ENCODE measurements at regions not wholly inside any gene's neighbourhood (a gene's known extent, or its start where the extent isn't known, plus 50 kb on each side); places are given as distances from the start of the nearest gene placed in this dataset.
"Not testable (repeated sequence)": the region's sequence is repeated elsewhere in the genome, so short reads cannot be mapped to it uniquely, and the experiment has no call there.

DNA sequence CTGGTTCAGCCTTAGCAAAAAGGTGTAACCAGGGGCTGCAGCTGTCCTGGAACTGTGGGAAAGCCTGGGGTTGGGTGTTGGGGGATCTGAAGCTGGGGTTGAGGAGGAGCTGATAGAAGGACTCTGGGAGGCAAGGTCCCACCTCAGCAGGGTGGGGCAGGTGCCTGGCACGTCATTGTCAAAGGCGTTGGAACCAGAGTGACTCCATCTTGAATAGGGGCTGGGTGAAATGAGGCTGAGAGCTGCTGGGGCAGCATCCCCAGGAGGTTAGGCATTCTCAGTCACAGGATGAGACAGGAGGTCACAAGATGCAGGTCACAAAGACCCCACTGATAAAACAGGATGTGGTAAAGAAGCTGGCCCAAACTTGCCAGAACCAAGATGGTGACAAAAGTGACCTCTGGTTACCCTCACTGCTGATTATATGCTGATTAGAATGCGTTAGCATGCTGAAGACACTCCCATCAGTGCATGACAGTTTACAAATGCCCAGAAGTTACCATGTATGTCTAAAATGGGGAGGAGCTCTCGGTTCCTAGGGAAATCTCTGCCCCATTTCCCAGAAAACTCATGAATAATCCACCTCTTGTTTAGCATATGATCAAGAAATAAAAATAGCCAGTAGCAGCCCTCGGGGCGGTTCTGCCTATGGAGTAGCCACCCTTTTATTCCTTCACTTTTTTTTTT is 85.4 kb downstream of the IER5 start:
- DNase-seq: no peak

GRCh38 chr1:181174861-181175260 is 86.4 kb downstream of the IER5 start:
- DNase-seq: no peak

DNA sequence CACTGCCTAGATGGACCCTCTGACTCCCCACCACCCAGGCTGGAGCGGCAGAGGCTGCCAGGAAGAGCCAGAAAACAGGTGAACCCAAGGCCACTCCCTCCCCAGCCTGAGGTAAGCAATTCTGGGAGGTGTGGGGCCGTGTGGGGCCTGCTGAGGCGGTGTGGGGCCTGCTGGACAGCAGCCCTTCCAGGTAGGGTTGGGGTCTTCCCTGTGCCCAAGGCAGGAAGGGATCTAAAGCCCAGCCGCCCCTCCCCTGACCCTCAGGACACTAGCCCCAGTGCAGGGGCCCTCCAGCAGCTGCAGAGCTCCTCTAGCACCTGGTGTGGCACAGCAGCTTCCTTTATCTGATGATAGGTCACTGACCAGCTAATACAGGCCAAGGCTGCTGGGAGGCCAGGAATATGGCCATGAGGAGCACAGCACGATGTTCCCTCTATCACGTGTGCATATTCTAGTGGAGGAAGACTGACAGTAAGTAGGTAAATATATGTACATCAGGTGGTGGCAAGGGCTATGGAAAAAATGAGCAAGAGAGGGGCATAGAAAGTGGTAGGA is 86.9 kb downstream of the IER5 start:
- no peak for DNase-seq

DNA sequence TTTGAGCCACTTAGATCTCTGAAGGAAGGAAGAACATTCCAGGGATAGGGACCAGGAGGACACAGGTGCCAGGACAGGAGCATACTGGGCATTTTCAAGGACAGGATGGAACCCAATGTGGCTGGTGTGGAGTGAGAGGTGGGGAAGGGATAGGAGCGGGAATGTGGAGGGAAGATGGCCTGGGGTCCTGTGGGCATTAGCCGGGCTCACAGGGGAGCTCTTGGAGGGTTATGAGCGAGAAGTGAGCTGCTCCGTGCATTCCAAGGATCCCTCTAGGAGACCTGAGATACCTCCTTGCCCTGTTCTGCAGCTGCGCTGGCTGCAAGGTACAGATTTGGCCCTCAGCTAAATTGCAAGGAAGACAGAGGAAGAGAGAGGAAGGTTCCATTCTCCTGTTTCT is 87.5 kb downstream of the IER5 start:
- no peak for DNase-seq

DNA sequence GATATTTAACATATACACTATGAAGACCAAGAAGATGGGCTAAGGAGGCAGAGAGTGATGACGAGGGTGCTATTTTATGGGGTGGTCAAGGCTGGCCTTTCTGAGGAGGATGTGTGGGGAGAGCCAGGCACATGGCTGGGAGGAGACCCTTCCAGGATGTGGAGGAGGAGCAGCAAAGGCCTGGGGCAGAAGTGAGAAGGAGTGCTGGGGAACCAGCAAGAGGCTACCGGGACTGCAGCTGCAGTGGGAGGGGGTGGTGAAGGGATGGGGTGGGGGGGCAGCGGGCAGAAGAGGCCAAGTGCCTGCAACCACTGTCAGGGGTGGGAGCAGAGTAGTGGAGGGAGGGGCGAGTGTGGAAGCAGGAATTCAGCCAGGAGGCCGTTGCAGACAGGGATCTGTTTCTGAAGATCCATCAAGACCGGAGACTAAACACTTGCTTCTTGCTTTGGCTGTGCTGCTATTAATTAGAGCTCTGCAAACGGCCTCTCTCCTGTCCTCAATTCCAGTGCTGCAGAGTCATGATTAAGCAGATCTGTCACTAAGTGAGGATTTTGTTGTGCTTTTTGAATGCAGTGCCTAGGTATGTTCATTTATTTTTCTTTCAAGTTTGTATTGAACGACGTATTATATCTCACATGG is 89.9 kb downstream of the IER5 start:
- DNase-seq: no peak

DNA sequence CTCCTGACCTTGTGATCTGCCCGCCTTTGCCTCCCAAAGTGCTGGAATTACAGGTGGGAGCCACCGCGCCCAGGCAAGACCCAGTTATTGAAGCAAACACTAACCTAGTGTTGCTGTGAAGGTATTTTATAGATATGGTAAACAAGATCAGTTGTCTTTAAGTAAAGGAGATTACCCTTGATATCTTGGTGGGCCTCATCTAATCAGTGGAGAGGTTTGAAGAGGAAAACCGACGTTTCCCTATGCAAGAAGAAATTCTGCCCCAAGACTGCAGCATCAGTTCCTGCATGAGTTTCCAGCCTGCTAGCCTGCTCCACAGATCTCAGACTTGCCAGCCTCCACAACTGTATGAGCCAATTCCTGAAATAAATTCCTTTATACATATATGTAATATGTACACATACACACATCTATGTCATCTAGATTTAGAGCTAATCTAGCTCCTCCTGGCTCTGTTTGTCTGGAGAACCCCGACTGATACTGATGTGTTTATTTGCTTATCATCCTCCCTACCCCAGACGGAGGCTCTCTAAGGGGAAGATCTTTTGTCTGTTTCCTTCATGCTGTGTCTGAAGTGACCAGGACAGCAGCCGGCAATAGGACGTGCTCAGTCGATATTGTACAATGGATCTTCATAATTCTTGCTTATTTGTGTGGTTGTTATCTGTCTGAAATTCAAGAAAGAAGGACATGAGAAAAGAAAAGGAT is 90.9 kb downstream of the IER5 start:
- no peak for DNase-seq

DNA sequence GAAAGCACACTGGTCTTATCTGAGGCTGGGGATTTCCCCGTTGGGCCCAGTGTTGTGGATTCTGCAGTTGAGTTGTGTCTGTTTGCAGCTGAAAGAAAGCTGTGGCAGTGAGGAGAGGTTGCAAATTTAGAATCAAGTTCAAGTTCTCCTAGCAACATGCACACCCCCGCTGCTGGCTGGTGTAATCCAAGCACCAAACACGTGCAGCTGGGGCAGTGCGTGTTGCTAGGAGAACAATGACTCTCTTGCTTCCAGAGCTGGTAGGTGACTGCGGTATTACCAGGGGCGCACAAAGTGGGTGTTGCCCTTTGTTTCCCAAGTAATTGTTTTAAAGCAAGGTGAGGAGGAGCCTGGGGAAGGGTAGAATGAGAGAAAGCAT is 91.5 kb downstream of the IER5 start:
- DNase-seq: peak; percentile 26 to 63

- DNase-seq: peak in 1 of 2 experiments; percentile 43
These were observed 92.0 kb downstream of the IER5 start for GRCh38 chr1:181180407-181181031.

GRCh38 chr1:181181792-181182585 is 93.5 kb downstream of the IER5 start:
- no peak for DNase-seq

DNA sequence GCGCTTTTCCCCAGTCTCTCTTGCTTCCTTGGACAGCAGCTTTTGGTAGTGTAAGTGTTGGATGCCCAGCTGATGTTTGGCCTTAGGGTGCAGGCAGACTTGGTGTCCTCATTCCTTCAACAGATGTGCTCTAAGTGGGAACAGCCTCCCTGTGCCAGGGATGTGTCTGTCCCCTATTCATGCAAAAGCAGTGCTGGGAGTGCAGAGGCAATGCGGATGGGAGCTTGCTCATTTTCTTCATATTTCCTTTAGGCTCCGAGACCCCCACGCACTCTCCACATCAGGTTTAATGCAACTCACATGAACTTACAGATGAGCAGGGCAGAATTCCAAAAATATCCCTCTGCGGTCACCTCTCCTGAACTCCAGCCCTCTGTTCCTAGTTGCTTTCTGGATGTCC is 96.1 kb downstream of the IER5 start:
- DNase-seq: no peak

- no peak for DNase-seq
These were observed 97.0 kb downstream of the IER5 start for GRCh38 chr1:181185461-181185860.

DNA sequence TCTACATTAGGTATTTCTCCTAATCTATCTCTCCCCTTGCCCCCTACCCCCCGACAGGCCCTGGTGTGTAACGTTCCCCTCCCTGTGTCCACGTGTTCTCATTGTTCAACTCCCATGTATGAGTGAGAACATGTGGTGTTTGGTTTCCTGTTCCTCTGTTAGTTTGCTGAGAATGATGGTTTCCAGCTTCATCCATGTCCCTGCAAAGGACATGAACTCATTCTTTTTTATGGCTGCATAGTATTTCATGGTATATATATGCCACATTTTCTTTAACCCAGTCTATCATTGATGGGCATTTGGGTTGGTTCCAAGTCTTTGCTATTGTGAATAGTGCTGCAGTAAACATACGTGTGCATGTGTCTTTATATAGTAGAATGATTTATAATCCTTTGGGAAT is 97.6 kb downstream of the IER5 start:
- DNase-seq: not testable (repeated sequence)

DNA sequence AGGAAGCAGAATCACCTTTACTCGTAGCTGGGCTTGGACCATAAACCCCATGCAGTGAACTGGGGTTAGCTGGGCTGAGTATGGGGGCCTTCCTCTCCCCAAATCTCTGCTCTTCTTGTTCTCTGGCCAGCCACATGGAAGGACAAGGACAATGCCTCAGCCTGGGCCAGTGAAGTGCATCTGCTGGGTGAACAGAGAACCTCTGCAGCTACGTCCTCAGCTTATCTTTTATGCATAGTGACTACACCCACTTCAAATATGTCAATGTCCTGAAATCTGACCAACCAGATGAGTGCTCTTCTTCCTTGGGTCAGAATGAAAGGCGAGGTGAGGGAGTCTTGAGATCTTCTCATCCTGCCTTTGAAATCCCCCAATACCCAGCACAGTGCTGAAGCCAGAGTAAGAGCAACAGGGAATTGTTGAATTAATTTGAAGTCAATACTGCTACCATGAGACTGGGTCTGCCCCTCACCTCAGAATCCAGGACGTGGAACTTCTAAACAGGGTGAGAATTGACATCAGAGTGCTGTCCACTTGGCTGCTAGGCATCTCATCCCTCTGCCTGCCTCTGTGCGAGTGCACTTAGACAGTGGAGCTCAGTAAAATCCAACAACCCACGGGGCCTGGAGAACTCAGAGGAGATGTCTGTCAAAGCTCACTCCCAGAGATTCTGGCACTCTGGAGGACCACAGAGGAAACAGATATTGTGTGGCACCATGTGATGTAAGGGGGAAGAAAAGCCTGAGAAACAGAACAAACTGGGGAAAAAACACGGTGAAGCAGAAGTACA is 99.0 kb downstream of the IER5 start:
- no peak for DNase-seq

GRCh38 chr1:181189245-181189644 is 100.7 kb downstream of the IER5 start:
- peak in 1 of 2 experiments; percentile 32 for DNase-seq

DNA sequence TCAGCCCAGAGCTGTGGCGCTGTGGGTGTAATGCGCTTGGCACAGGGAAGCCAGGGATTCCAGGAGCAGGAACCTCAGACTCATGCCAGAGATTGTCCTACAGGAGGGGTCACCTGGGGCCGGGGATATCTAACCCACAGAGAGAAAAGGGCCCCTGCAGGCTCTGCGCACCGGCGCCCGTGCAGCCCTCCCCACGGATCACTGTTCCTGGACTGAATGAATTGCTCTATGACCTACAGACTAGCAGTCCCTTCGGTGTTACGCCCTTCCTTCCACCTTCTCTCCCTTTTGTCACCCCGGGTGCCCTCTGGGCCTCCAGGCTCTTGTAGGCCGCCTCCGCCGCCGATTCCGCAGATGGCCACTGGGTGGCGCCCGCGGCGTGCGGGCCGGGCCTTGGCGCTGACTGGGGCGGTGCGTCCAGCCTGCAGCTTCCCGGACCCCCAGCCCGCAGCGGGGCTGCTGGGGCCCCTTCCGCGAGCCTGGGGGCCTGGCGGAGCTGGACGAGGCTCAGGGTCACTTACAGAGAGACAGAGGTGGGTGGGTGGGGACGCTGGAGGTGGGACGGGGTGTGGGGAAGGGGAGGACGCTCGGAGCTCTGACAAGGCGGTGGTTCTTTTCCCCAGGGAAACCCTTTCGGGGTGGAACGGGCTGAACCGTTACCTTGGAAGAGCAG is 101.3 kb downstream of the IER5 start:
- peak; percentile 44 to 74 for DNase-seq

- DNase-seq: no peak
These were observed 102.0 kb downstream of the IER5 start for GRCh38 chr1:181190364-181191035.

DNA sequence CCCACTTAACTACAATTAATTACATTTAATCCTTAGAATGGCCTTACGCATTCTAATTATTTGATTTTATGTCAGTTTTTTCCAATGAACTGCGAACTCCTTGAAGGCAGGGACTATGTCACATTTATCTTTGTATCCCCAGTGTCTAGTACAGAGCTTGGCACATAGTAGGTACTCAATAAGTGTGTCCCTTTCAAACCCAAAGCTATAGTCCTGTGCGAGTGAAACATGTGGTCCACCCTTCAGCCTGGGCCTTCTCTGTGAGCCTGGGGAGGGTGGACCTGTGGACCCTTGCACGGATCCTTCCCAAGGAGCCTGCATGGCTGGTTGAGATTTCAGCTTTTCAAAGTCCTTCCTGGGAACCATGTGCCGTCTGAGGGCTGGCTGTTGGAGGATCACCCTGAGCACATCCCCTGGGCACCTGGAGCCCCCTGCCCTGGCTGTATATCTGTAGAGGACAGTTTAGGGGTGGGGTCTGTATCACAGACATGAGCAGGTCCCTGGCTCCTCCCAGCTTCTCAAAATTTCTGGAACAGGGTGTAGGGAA is 103.1 kb downstream of the IER5 start:
- no peak for DNase-seq

GRCh38 chr1:181192316-181192715 is 103.8 kb downstream of the IER5 start:
- no peak for DNase-seq

DNA sequence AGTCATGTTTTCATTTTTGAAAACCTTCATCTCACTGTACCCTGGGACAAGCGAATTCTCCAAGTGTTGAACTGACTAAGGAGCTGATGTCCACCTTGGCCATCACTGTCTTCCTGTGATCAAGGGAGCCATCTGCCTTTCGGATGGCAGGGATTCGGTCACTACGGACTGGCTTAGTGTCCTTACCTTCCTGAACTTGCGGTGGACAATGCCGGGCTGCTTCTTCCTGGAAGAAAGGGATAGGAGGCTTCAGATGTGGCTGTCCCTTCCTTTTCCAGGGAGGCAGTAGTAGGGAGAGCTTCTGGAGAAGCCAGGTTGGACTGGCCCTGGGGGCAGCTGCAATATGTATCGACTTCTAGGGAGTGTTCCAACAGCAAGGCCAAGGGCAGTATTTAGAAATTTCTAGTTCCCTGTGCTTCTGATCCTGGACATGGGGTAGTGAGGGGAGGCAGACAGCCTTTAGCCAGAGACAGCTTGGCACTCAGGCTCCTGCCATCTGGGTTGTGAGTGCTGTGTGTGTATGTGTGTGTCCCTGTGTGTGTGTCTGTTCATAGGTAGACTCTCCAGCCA is 114.6 kb downstream of the IER5 start:
- no peak for DNase-seq

- no peak for DNase-seq
These were observed 116.0 kb downstream of the IER5 start for GRCh38 chr1:181204530-181204929.
